GM18502 (cell line): ENCODE measurements at regions not wholly inside any gene's neighbourhood (a gene's known extent, or its start where the extent isn't known, plus 50 kb on each side); places are given as distances from the start of the nearest gene placed in this dataset.
"Not testable (repeated sequence)": the region's sequence is repeated elsewhere in the genome, so short reads cannot be mapped to it uniquely, and the experiment has no call there.

Experiments used
- ATAC-seq: cut with Tn5 transposase; IDR thresholded peaks from one replicate; pipeline ENCODE4 v1.9.1; 2021; ENCODE audit warnings: mild to moderate bottlenecking; ENCODE audit not compliant: unreplicated experiment, poor library complexity

- ATAC-seq: no peak
Measured at GRCh38 chr22:49412236-49412635, 415.4 kb downstream of the BRD1 start.

- no peak for ATAC-seq
Measured at GRCh38 chr22:49411236-49411635, 416.4 kb downstream of the BRD1 start.

- ATAC-seq: no peak
Measured at GRCh38 chr22:49408102-49408836, 419.4 kb downstream of the BRD1 start.

GRCh38 chr22:49406879-49407587, 420.6 kb downstream of the BRD1 start:
- ATAC-seq: no peak

GRCh38 chr22:49406047-49406650, 421.5 kb downstream of the BRD1 start:
- no peak for ATAC-seq

GRCh38 chr22:49405590-49405989, 422.1 kb downstream of the BRD1 start:
- ATAC-seq: no peak

- ATAC-seq: no peak
Measured at GRCh38 chr22:49404576-49405241, 423.0 kb downstream of the BRD1 start.

- no peak for ATAC-seq
Measured at GRCh38 chr22:49404020-49404419, 423.7 kb downstream of the BRD1 start.

- ATAC-seq: no peak
Measured at GRCh38 chr22:49403102-49403501, 424.6 kb downstream of the BRD1 start.

GRCh38 chr22:49402169-49402568, 425.5 kb downstream of the BRD1 start:
- no peak for ATAC-seq

- no peak for ATAC-seq
Measured at GRCh38 chr22:49400941-49401598, 426.6 kb downstream of the BRD1 start.

GRCh38 chr22:49400136-49400940, 427.3 kb downstream of the BRD1 start:
- ATAC-seq: no peak

GRCh38 chr22:49398646-49399045, 429.0 kb downstream of the BRD1 start:
- ATAC-seq: no peak

- ATAC-seq: no peak
Measured at GRCh38 chr22:49398115-49398514, 429.6 kb downstream of the BRD1 start.

GRCh38 chr22:49396817-49397216, 430.9 kb downstream of the BRD1 start:
- no peak for ATAC-seq

- no peak for ATAC-seq
Measured at GRCh38 chr22:49395617-49396016, 432.1 kb downstream of the BRD1 start.

- not testable (repeated sequence) for ATAC-seq
Measured at GRCh38 chr22:49395062-49395461, 432.6 kb downstream of the BRD1 start.

- ATAC-seq: no peak
Measured at GRCh38 chr22:49394116-49394785, 433.4 kb downstream of the BRD1 start.

GRCh38 chr22:49393526-49393925, 434.1 kb downstream of the BRD1 start:
- ATAC-seq: no peak
